ENCODE measurements at regions not wholly inside any gene's neighbourhood (a gene's known extent, or its start where the extent isn't known, plus 50 kb on each side); places are given as distances from the start of the nearest gene placed in this dataset.

DNA sequence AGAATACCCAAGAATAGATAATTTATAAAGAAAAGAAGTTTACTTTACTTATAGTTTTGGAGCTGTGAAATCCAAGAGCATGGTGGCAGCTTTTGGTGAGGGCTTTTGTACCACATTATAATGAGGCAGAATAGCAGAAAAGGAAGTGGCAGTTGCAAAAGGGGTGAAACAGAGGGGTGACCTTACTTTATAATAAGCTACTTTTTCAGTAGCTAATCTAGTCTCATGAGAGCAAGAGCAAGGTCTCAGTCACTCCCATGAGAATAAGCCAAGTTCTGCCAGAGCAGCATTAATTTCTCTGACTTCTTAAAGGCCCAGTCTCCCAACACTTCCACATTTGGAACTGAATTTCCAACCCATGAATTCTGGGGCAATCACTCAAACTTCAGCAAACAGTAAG, 502.0 kb downstream of the GBA3 start:
- no peak for ATAC-seq (ENCODE audit: low FRiP score in 2 of 2)
- DNase-seq, result no peak
- Histone ChIP-seq H3K4me1 (no peaks in the 10 kb centered on the region), H3K4me3 (no peak overlapping the region), H3K27me3 (no peaks in the 10 kb centered on the region), H3K27ac (no peak overlapping the region), H3K36me3 (no peaks in the 10 kb centered on the region), H3K9me3 (no peaks in the 10 kb centered on the region)
- TF ChIP-seq POLR2A (IDR thresholded peaks at IDR 0.05) (no peak), POLR2AphosphoS5 (IDR thresholded peaks at IDR 0.05) (no peak), CTCF (IDR thresholded peaks at IDR 0.05) (no peak), EP300 (IDR thresholded peaks at IDR 0.05) (no peak)

DNA sequence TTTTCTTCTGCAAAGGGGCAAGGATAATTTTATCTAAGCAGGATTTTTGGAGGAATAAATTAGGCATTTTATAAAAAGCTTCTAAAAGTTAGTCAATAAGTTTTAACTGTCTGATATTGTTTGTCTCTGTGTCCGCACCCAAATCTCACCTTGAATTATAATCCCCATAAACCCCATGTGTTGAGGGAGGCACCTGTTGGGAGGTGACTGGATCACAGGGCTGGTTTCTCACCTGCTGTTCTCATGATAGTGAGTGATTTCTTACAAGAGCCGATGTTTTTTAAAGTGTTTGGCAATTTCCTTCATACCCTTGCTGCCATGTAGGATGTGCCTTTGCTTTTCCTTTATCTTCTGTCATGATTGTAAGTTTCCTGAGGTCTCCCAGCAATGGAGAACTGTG, 481.4 kb downstream of the GBA3 start:
- H3K36me3 ChIP-seq, result no peaks in the 10 kb centered on the region
- no peak for ATAC-seq (ENCODE audit: low FRiP score in 2 of 2)
- DNase-seq, result no peak
- TF ChIP-seq POLR2AphosphoS5 (IDR thresholded peaks at IDR 0.05) (no peak), EP300 (IDR thresholded peaks at IDR 0.05) (no peak), CTCF (IDR thresholded peaks at IDR 0.05) (no peak), POLR2A (IDR thresholded peaks at IDR 0.05) (no peak)
- WGBS, 2 donors, result 90% methylated on average over 2 of the region's 2 CpGs
- peaks cover 0 to 3% (median 0%) of the 10 kb centered on the region in 4 donors for H3K9me3 ChIP-seq
- H3K4me1 ChIP-seq, result no peaks in the 10 kb centered on the region
- no peak overlapping the region for H3K4me3 ChIP-seq
- no peaks in the 10 kb centered on the region for H3K27me3 ChIP-seq
- no peak overlapping the region for H3K27ac ChIP-seq

DNA sequence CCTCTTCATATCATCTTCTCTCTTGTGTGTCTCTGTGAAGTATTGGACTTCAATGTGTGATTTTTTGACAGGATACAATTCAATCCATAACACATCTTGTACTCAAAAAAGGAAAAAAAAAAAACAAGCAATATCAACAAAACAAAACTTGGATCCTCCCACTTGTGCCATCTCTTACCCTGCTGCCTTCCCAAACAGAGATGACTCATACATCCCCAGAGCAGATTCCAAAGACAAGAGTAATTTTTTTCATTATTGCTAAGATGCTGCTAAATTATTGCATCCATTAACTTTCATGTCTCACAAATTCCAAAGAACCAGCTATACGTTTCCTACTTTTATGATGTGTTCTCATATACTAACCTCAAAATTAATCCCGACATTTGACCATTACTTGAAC, 479.2 kb downstream of the GBA3 start:
- H3K27ac ChIP-seq, result no peak overlapping the region
- WGBS, 2 donors, result 43 to 49% methylated on average over 2 of the region's 2 CpGs
- peaks cover 0 to 3% (median 0%) of the 10 kb centered on the region in 4 donors for H3K9me3 ChIP-seq
- no peaks in the 10 kb centered on the region for H3K27me3 ChIP-seq
- TF ChIP-seq EP300 (IDR thresholded peaks at IDR 0.05) (no peak), POLR2A (IDR thresholded peaks at IDR 0.05) (no peak), POLR2AphosphoS5 (IDR thresholded peaks at IDR 0.05) (no peak), CTCF (IDR thresholded peaks at IDR 0.05) (no peak)
- no peak for ATAC-seq (ENCODE audit: low FRiP score in 2 of 2)
- H3K4me3 ChIP-seq, result no peak overlapping the region
- no peaks in the 10 kb centered on the region for H3K4me1 ChIP-seq
- no peaks in the 10 kb centered on the region for H3K36me3 ChIP-seq
- DNase-seq, result no peak

- H3K4me1 ChIP-seq, result no peaks in the 10 kb centered on the region
- no peak overlapping the region for H3K27ac ChIP-seq
- no peaks in the 10 kb centered on the region for H3K27me3 ChIP-seq
- no peak for ATAC-seq (ENCODE audit: low FRiP score in 2 of 2)
- no peaks in the 10 kb centered on the region for H3K36me3 ChIP-seq
- TF ChIP-seq POLR2AphosphoS5 (IDR thresholded peaks at IDR 0.05) (no peak), POLR2A (IDR thresholded peaks at IDR 0.05) (no peak), CTCF (IDR thresholded peaks at IDR 0.05) (no peak), EP300 (IDR thresholded peaks at IDR 0.05) (no peak)
- H3K9me3 ChIP-seq, result no peaks in the 10 kb centered on the region
- DNase-seq, result no peak
- WGBS, 2 donors, result 60 to 61% methylated on average over 6 of the region's 6 CpGs
- H3K4me3 ChIP-seq, result no peak overlapping the region
These were observed 477.0 kb downstream of the GBA3 start for GRCh38 chr4:23169608-23170311.

GRCh38 chr4:23166919-23167318, 474.2 kb downstream of the GBA3 start:
- Histone ChIP-seq H3K27ac (no peak overlapping the region), H3K36me3 (no peaks in the 10 kb centered on the region), H3K9me3 (no peaks in the 10 kb centered on the region), H3K27me3 (no peaks in the 10 kb centered on the region), H3K4me1 (peaks cover 0 to 3% (median 0%) of the 10 kb centered on the region in 4 donors), H3K4me3 (no peak overlapping the region)
- 74 to 85% methylated on average over 1 of the region's 1 CpG for WGBS, 2 donors
- ATAC-seq (ENCODE audit: low FRiP score in 2 of 2), result no peak
- DNase-seq, result no peak
- TF ChIP-seq POLR2A (IDR thresholded peaks at IDR 0.05) (no peak), CTCF (IDR thresholded peaks at IDR 0.05) (no peak), POLR2AphosphoS5 (IDR thresholded peaks at IDR 0.05) (no peak), EP300 (IDR thresholded peaks at IDR 0.05) (no peak)
